Stimulated activated CD8-positive, alpha-beta memory T cell treated with anti-CD3 and anti-CD28 coated beads, Interleukin-7, amount 100 ng/mL, for 4 hours (primary cell): ENCODE measurements at regions not wholly inside any gene's neighbourhood (a gene's known extent, or its start where the extent isn't known, plus 50 kb on each side); places are given as distances from the start of the nearest gene placed in this dataset.

Experiments used
- DNase-seq, 2 donors: peaks; one replicate each; pipeline ENCODE4 v3.0.0-alpha.2; 2020; ENCODE audit warnings: low read depth in 2 of 2

- DNase-seq, result no peak
Measured at GRCh38 chr1:30188329-30188728, 535.1 kb downstream of the MATN1 start.

DNA sequence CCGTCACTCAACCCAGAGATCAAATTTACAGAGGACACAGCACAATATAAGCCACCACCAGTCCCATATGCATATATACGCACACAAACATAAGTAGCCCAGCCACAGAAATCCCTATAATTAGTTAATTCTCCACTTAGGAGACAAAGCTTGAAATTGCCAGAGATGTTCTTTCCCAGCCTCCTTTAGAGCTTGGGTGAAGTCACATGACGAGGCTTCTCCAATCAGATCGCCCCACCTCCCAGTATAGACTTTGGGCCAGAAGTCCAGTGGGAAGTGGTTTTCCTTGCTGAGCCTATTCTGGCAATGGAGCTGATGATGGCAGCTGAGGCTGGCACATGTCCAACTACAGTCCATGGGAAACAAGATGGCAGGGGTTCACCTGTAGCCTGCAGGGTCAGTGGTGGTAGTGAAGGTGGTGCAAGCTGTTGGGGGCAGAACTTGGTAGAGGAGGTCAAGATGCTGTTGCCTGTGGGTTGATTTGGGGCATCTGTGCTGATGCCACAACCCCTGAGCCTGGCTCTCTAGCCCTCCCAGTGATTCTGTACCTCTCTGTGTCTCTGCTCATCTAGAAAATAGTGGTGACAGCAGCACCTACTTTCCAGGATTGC, 535.9 kb downstream of the MATN1 start:
- no peak for DNase-seq

DNA sequence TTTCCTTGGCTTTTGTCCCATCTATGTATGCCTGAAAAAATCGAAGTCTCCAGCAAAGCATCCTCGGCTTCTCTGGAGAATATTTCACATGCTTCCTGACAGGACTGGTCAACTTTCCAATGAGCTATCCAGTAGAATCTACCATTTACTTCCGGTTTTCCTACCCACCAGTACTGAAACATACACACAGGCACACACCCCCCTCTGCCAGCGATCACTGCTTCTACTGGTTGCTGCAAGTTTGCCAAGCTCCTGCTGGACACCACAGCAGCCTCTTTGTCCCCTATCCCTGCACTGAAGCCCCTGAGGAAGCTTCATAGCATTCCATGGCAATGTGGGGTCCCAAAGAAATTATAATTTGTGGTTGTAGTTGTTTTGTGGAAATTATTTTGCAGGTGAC, 536.8 kb downstream of the MATN1 start:
- DNase-seq, result no peak

DNA sequence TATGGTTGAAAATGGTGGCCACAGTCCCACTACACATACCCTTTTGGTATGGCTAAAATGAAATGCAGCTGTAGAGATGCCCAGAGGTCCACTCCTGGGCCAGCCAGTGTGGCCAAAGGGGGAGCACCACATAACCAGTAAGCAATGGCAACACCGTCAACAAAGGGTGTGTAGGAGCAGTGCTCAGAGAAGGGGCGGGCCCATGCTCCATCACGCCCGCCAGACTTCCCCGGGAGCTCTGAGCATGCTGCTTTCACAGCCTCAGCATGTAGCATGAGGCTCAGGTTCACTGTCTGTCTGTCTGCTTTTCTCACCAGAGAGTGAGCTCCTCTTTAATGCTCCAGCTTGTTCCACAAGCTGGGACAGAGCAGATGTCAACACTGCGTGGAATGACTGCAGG, 537.6 kb downstream of the MATN1 start:
- no peak for DNase-seq

DNA sequence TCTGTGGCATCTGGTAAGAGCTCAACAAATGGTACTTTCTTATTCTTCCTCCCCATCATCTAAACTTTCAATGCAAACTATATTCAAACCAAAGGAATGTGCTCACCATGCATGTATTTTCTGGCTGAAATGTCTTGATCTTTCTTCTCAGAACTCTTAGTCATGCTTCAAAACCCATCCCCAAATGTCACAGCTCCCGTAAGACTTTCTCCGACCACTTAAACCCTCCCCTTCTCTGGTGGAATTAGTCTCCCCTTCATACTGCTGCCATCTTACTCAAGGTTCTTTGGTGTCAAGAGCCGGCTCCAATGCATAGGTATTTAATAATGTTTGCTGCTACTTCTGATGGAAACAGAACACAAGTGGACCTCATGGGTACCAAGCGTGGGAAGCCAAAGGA, 538.1 kb downstream of the MATN1 start:
- no peak for DNase-seq

GRCh38 chr1:30184393-30185141, 538.8 kb downstream of the MATN1 start:
- DNase-seq, result no peak

GRCh38 chr1:30183895-30184294, 539.5 kb downstream of the MATN1 start:
- no peak for DNase-seq

- DNase-seq, result no peak
Measured at GRCh38 chr1:30183006-30183405, 540.4 kb downstream of the MATN1 start.

GRCh38 chr1:30179942-30180543, 543.3 kb downstream of the MATN1 start:
- DNase-seq, result no peak

DNA sequence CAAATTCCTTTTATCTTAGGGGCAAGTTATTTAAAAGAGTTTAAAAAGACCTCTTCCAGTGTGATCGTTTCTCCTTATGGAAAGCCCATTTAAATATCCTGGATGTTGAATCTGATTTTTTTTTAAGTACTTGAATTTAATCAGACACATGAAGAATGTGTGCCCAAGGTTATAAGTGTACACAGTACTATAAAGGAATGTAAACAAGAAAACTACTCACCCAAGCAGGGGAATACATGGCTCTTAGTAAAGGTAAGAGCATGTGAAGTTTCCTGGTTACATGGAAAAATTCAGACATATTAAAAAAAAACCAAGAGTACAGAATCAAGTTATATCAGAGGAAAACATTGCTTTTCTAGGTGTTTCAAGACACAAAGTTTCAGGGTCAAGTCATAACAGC, 546.9 kb downstream of the MATN1 start:
- no peak for DNase-seq

DNA sequence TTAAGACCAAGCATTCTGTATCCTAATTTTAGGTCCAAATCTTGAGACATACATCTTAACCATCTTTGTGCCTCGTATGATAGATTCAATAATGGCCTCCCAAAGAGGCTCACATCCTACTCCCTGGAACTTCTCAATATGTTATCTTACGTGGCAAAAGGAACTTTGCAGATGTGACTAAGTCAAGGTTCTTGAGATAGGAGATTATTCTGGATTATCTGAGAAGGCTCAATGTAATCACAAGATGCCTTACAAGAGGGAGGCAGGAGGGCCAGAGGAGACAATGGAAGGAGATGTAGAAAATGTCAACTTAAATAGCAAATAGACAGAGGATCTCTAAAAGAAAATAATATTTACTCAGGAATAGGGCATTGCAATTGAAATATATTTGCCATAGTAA, 548.9 kb downstream of the MATN1 start:
- no peak for DNase-seq

DNA sequence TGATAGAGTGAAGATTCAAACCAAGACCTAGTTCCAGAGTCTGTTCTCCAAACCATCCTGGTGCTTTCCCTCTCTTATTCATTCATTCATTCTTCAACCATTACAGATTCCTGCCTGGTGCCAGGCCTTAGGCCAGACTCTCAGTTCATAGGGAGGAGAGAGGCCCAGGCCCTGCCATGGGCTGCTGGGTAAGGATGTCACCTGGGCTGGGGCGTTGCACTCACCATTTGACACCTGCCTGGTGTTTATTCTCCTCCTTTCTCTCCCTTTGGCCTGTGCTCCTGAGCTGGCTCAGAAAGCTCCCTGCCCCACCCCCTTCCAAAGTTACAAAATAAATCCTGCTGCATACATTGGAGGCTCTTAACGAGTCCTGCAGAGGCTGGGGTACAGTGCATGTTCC, 549.8 kb downstream of the MATN1 start:
- DNase-seq, result no peak

DNA sequence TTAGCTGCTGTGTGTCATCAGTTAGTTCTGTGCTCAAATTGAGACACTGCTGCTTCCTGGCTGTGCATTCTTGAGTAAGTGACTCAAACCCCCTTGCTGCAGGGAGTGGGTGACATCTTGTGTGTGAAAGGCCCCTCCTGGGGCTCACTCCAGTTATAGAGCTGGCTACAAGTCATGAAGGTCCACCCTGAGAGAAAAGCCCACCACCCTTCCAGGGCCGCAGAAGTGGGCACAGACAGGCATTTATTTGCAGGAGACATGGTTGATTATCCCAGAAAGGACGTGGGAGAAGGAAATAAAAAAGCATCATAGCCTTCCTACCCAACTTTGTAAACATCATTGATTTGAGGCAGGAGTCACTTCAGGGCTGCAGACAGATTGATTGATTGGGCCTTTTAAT, 550.6 kb downstream of the MATN1 start:
- DNase-seq, result no peak

DNA sequence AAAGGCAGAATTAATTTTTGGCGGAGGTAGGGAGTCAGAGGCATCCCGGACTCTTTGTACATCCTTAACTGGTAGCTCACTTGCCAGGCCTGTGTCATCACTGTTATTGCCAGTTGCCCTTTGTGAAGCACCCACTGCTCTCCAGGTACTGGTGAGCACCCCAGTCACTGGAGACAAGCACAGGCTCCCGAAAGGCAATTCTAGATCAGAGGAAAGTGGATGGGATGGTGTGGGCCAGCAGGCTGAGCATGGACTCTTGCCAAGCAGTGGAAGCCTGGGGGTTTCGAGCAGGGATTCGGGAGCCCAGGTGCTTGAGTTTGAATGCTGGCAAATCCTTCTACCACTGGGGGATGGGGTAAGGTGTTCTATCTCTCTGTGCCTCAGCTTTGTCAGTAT, 551.1 kb downstream of the MATN1 start:
- DNase-seq, result no peak

DNA sequence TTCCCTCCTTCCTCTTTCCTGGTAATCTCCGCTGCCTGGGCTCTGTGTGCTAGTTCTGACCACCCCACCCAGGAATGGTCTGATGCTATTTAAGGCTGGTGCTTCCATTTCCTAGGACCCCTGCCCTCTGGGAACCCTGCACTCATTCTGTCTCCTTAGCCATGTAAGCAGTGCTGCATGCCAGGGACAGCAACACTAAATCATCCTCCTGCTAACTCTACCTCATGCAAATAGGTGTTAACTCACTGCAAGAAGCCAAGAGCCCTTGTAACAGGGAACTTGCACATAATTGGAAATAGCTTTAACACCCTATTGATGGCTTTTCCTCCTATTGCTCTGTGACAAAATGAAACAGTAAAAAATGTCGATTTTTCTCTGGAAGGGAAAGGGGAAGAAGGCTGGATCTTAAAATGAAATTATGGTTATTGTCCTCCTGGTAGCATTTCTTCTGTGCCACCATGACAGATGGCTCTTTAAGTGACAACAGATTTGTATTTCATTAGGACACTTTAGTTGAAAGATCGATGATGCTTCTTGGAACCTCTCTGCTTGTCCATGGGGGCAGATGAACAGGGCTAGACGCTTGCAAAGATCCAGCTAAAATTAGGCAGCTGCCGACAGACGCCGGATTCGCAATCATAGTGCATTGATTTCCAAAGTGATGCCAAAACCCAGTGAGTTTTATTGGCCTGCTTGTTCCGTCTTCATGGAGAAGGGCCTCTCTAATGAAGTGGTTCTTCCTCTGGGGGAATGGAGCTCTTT, 551.7 kb downstream of the MATN1 start:
- DNase-seq, result no peak

DNA sequence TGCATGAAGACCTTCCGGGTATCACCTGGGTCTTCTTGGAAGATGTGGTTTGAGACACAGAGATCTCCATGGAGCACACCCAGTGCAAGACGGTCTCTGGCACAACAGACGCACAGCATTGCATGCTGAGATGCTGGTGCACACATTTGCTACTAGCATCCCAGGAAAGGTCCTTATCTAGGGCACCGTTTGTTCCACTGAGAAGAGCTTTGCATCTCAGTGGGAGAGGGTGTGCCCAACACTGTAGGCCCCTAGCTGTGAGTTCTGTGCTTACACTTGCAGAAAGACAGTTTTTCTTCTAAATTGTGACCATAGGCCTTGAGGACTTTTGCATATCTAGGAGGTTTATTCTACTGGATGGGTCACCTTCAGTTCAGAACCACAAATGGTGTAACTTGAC, 554.1 kb downstream of the MATN1 start:
- no peak for DNase-seq

GRCh38 chr1:30166174-30166573, 557.2 kb downstream of the MATN1 start:
- no peak for DNase-seq

GRCh38 chr1:30165116-30165515, 558.3 kb downstream of the MATN1 start:
- no peak for DNase-seq

DNA sequence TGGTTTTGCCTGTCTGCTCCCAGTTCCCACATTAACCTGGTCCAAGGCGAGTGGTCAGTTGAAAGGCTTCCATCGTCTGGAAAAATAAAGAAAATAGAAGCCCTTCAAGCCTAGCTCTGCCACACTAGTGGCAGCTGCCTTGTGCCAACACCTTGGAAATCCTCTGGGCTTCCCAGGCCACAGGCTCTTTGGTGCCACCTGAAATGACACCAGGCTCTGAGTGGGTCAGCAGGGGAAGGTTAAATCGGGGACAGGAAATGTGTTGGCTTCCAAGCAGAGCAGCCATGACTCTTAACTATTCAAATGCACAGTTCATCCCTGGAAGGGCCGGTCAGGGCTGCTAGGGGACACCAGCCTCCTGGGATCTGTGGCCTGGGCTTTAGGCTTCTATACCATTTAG, 558.7 kb downstream of the MATN1 start:
- DNase-seq, result no peak

GRCh38 chr1:30162565-30162964, 560.8 kb downstream of the MATN1 start:
- no peak for DNase-seq

DNA sequence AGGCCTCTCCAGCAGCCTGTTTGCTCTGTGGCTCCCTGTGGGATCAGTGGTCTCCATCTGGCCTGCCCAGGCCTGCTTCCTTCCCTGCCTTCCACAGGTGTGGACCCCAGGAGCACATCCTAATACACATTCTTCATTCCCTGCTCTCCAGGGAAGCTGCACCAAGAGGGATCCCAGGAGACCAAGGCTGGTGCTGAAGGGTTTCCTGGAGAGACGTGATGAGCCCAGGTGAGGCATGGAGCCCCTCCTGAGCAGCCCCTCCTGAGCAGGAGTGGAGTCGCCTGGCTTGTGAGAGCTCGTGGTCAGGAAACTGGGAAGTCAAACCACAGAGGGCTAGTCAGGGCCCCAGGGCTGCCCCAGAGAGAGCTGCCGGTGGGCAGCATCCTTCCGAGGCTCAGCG, 561.4 kb downstream of the MATN1 start:
- DNase-seq, result no peak

DNA sequence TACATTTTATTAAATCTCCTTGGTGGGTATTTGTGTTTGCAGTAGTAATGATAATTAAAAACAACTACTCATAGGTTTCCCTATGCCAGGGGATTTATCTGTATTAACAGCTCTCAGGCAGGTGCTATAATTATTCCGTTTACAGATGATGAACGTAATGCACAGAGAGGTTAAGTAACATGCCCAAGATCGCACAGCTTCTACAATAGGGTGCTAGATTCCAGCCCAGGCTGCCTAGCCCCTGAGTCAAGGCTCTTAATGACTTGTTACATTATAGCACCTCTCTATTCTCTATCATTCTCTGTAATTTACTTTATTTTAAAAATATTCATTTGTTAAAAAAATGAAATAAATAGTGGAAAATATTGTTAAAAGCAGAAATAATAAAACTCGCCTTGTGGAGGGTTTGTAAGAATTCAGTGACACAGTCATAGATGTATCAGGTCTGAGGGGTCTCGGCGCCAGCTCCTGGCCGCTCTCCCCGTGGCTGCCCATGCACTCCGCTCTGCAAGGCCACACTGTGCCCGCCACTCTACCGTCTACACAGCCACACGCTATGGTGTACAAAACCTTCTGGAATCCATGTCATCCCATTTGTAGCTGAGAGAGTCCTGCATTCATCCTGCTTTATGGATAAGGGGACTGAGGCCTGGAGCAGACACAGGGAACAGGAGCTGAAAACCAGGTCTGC, 562.2 kb downstream of the MATN1 start:
- no peak for DNase-seq
